Adipocyte (in vitro differentiated cells): ENCODE measurements at regions not wholly inside any gene's neighbourhood (a gene's known extent, or its start where the extent isn't known, plus 50 kb on each side); places are given as distances from the start of the nearest gene placed in this dataset.
"Not testable (repeated sequence)": the region's sequence is repeated elsewhere in the genome, so short reads cannot be mapped to it uniquely, and the experiment has no call there.

ENCODE experiments used
- DNase-seq: peaks from one replicate; pipeline ENCODE4 v3.0.0-alpha.2; 2015; ENCODE audit warnings: low read depth
- H3K27me3 ChIP-seq: replicated peaks from 2 replicates; pipeline ENCODE4 v1.7.0; 2013; ENCODE audit warnings: mild to moderate bottlenecking, low read length, moderate library complexity; ENCODE audit not compliant: control insufficient read depth, insufficient read depth
- H3K36me3 ChIP-seq: 2 replicates; pipeline ENCODE4 v1.7.0; 2013; ENCODE audit warnings: low read length, mild to moderate bottlenecking, moderate library complexity; ENCODE audit not compliant: control insufficient read depth, insufficient read depth, severe bottlenecking
- H3K4me1 ChIP-seq: 2 replicates; pipeline ENCODE4 v1.7.0; 2013; ENCODE audit warnings: mild to moderate bottlenecking, low read length, moderate library complexity; ENCODE audit not compliant: control insufficient read depth, insufficient read depth
- H3K4me3 ChIP-seq: 2 replicates; pipeline ENCODE4 v1.7.0; 2013; ENCODE audit warnings: mild to moderate bottlenecking, low read length, moderate library complexity
- H3K9ac ChIP-seq: 2 replicates; pipeline ENCODE4 v1.7.0; 2013; ENCODE audit warnings: mild to moderate bottlenecking, low read length, moderate library complexity
- H3K9me3 ChIP-seq: 2 replicates; pipeline ENCODE4 v1.7.0; 2013; ENCODE audit warnings: mild to moderate bottlenecking, low read length, moderate library complexity; ENCODE audit not compliant: control insufficient read depth

GRCh38 chr21:27542126-27542525, 575.2 kb upstream of the ADAMTS5 start:
- DNase-seq, H3K36me3 ChIP-seq, H3K27me3 ChIP-seq, H3K9ac ChIP-seq, H3K9me3 ChIP-seq, H3K4me1 ChIP-seq, H3K4me3 ChIP-seq: not testable (repeated sequence)

- no peaks in the 10 kb centered on the region for H3K9me3 ChIP-seq
- peaks cover 7% of the 10 kb centered on the region for H3K4me1 ChIP-seq
- H3K36me3 ChIP-seq: no peaks in the 10 kb centered on the region
- no peaks in the 10 kb centered on the region for H3K27me3 ChIP-seq
- H3K9ac ChIP-seq: no peak overlapping the region
- no peak for DNase-seq
- no peak overlapping the region for H3K4me3 ChIP-seq
These were observed 569.4 kb upstream of the ADAMTS5 start for GRCh38 chr21:27536319-27536718.

- Histone ChIP-seq H3K9me3 (no peaks in the 10 kb centered on the region), H3K36me3 (no peaks in the 10 kb centered on the region), H3K4me1 (peaks cover 7% of the 10 kb centered on the region), H3K9ac (no peak overlapping the region), H3K27me3 (no peaks in the 10 kb centered on the region), H3K4me3 (no peak overlapping the region)
- no peak for DNase-seq
These were observed 568.3 kb upstream of the ADAMTS5 start for GRCh38 chr21:27535188-27535587.

GRCh38 chr21:27534206-27534605, 567.3 kb upstream of the ADAMTS5 start:
- Histone ChIP-seq H3K4me1 (peaks cover 7% of the 10 kb centered on the region), H3K36me3 (no peaks in the 10 kb centered on the region), H3K27me3 (no peaks in the 10 kb centered on the region), H3K4me3 (no peak overlapping the region), H3K9me3 (no peaks in the 10 kb centered on the region), H3K9ac (no peak overlapping the region)
- DNase-seq: no peak

GRCh38 chr21:27532076-27532475, 565.2 kb upstream of the ADAMTS5 start:
- Histone ChIP-seq H3K9me3 (no peaks in the 10 kb centered on the region), H3K4me1 (peaks cover 7% of the 10 kb centered on the region), H3K36me3 (no peaks in the 10 kb centered on the region), H3K9ac (no peak overlapping the region), H3K27me3 (no peaks in the 10 kb centered on the region), H3K4me3 (no peak overlapping the region)
- DNase-seq: peak; percentile 36

GRCh38 chr21:27528697-27529096, 561.8 kb upstream of the ADAMTS5 start:
- Histone ChIP-seq H3K4me1 (no peaks in the 10 kb centered on the region), H3K4me3 (no peak overlapping the region), H3K27me3 (no peaks in the 10 kb centered on the region), H3K36me3 (no peaks in the 10 kb centered on the region), H3K9ac (no peak overlapping the region), H3K9me3 (no peaks in the 10 kb centered on the region)
- no peak for DNase-seq

- no peaks in the 10 kb centered on the region for H3K36me3 ChIP-seq
- DNase-seq: no peak
- H3K27me3 ChIP-seq: no peaks in the 10 kb centered on the region
- H3K4me3 ChIP-seq: no peak overlapping the region
- no peaks in the 10 kb centered on the region for H3K4me1 ChIP-seq
- no peaks in the 10 kb centered on the region for H3K9me3 ChIP-seq
- no peak overlapping the region for H3K9ac ChIP-seq
These were observed 559.6 kb upstream of the ADAMTS5 start for GRCh38 chr21:27526451-27526850.

- Histone ChIP-seq H3K9ac (no peak overlapping the region), H3K27me3 (no peaks in the 10 kb centered on the region), H3K4me3 (no peak overlapping the region), H3K4me1 (no peaks in the 10 kb centered on the region), H3K9me3 (no peaks in the 10 kb centered on the region), H3K36me3 (no peaks in the 10 kb centered on the region)
- DNase-seq: no peak
These were observed 558.9 kb upstream of the ADAMTS5 start for GRCh38 chr21:27525780-27526179.

- H3K9me3 ChIP-seq: peaks cover 12% of the 10 kb centered on the region
- peak; percentile 68 for DNase-seq
These were observed 552.5 kb upstream of the ADAMTS5 start for GRCh38 chr21:27519361-27519760.

GRCh38 chr21:27517177-27517576, 550.3 kb upstream of the ADAMTS5 start:
- H3K27me3 ChIP-seq, H3K36me3 ChIP-seq, DNase-seq, H3K4me1 ChIP-seq, H3K9ac ChIP-seq: not testable (repeated sequence)
- Histone ChIP-seq H3K9me3 (peaks cover 12% of the 10 kb centered on the region), H3K4me3 (peak overlapping the region; percentile 42)

More at GRCh38 chr21:27519361-27519760, 552.5 kb upstream of the ADAMTS5 start:
- Histone ChIP-seq H3K36me3 (no peaks in the 10 kb centered on the region), H3K27me3 (no peaks in the 10 kb centered on the region), H3K4me1 (peaks cover 4% of the 10 kb centered on the region), H3K9ac (no peak overlapping the region), H3K4me3 (no peak overlapping the region)

GRCh38 chr21:27515676-27516075, 548.8 kb upstream of the ADAMTS5 start:
- no peaks in the 10 kb centered on the region for H3K36me3 ChIP-seq
- H3K4me3 ChIP-seq: no peak overlapping the region
- peaks cover 12% of the 10 kb centered on the region for H3K9me3 ChIP-seq
- DNase-seq: no peak
- H3K27me3 ChIP-seq: no peaks in the 10 kb centered on the region
- H3K9ac ChIP-seq: no peak overlapping the region
- peaks cover 4% of the 10 kb centered on the region for H3K4me1 ChIP-seq

- DNase-seq: no peak
- no peaks in the 10 kb centered on the region for H3K27me3 ChIP-seq
- no peak overlapping the region for H3K9ac ChIP-seq
- no peak overlapping the region for H3K4me3 ChIP-seq
- peaks cover 12% of the 10 kb centered on the region for H3K9me3 ChIP-seq
- no peaks in the 10 kb centered on the region for H3K36me3 ChIP-seq
- peaks cover 9% of the 10 kb centered on the region for H3K4me1 ChIP-seq
These were observed 546.9 kb upstream of the ADAMTS5 start for GRCh38 chr21:27513825-27514224.
